ENCODE measurements at regions not wholly inside any gene's neighbourhood (a gene's known extent, or its start where the extent isn't known, plus 50 kb on each side); places are given as distances from the start of the nearest gene placed in this dataset.

DNA sequence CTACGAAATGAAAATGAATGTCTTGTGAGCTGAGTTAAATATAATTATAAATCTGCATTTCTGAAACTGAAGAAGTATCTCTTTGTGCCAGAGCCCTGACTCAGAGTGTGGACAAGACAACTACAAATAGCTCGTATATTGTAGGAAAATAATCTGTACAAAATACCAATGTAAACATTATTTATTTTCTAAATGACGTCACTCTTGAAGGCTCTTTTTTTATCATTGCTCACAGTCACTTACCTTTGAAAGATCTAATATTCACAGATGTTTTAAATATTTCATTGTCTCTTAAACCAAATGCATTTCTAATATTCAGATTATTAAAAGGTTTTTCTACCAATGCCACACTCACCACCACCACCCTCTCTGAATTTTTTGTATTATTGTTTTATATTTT is 226.1 kb downstream of the SLCO4C1 start:
- TF ChIP-seq, protein P1, sequence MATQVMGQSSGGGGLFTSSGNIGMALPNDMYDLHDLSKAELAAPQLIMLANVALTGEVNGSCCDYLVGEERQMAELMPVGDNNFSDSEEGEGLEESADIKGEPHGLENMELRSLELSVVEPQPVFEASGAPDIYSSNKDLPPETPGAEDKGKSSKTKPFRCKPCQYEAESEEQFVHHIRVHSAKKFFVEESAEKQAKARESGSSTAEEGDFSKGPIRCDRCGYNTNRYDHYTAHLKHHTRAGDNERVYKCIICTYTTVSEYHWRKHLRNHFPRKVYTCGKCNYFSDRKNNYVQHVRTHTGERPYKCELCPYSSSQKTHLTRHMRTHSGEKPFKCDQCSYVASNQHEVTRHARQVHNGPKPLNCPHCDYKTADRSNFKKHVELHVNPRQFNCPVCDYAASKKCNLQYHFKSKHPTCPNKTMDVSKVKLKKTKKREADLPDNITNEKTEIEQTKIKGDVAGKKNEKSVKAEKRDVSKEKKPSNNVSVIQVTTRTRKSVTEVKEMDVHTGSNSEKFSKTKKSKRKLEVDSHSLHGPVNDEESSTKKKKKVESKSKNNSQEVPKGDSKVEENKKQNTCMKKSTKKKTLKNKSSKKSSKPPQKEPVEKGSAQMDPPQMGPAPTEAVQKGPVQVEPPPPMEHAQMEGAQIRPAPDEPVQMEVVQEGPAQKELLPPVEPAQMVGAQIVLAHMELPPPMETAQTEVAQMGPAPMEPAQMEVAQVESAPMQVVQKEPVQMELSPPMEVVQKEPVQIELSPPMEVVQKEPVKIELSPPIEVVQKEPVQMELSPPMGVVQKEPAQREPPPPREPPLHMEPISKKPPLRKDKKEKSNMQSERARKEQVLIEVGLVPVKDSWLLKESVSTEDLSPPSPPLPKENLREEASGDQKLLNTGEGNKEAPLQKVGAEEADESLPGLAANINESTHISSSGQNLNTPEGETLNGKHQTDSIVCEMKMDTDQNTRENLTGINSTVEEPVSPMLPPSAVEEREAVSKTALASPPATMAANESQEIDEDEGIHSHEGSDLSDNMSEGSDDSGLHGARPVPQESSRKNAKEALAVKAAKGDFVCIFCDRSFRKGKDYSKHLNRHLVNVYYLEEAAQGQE (IDR thresholded peaks at IDR 0.05; ENCODE audit: low read depth, low read length): no peak
- TF ChIP-seq, protein P2, sequence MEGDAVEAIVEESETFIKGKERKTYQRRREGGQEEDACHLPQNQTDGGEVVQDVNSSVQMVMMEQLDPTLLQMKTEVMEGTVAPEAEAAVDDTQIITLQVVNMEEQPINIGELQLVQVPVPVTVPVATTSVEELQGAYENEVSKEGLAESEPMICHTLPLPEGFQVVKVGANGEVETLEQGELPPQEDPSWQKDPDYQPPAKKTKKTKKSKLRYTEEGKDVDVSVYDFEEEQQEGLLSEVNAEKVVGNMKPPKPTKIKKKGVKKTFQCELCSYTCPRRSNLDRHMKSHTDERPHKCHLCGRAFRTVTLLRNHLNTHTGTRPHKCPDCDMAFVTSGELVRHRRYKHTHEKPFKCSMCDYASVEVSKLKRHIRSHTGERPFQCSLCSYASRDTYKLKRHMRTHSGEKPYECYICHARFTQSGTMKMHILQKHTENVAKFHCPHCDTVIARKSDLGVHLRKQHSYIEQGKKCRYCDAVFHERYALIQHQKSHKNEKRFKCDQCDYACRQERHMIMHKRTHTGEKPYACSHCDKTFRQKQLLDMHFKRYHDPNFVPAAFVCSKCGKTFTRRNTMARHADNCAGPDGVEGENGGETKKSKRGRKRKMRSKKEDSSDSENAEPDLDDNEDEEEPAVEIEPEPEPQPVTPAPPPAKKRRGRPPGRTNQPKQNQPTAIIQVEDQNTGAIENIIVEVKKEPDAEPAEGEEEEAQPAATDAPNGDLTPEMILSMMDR (IDR thresholded peaks at IDR 0.05): no peak
- TF ChIP-seq EP300 (IDR thresholded peaks at IDR 0.05; ENCODE audit: borderline replicate concordance in 1 of 2, low read depth in 1 of 2, low read length in 1 of 2): no peak
- no peak for TF ChIP-seq FOXM1 (IDR thresholded peaks at IDR 0.05; ENCODE audit: low read depth)
- TF ChIP-seq FOXJ3 (CRISPR knock-in tag; IDR thresholded peaks at IDR 0.05): no peak
- TF ChIP-seq RFX5 (IDR thresholded peaks at IDR 0.05; ENCODE audit: low read length): no peak
- no peak for TF ChIP-seq JUND (IDR thresholded peaks at IDR 0.05)
- TF ChIP-seq RAD21 (IDR thresholded peaks at IDR 0.05; ENCODE audit: low read length): no peak
- no peak for TF ChIP-seq SIN3A (IDR thresholded peaks at IDR 0.05; ENCODE audit: borderline replicate concordance, low read depth, low read length)

Data from SK-N-SH (cell line).